TTC549 (cell line): ENCODE measurements at regions not wholly inside any gene's neighbourhood (a gene's known extent, or its start where the extent isn't known, plus 50 kb on each side); places are given as distances from the start of the nearest gene placed in this dataset.
"Not testable (repeated sequence)": the region's sequence is repeated elsewhere in the genome, so short reads cannot be mapped to it uniquely, and the experiment has no call there.

Experiments used
- FAIRE-seq: peaks from 2 replicates; lab custom pipeline; 2012; peaks lifted over from hg19 to GRCh38; lab: Jason Lieb, UNC

DNA sequence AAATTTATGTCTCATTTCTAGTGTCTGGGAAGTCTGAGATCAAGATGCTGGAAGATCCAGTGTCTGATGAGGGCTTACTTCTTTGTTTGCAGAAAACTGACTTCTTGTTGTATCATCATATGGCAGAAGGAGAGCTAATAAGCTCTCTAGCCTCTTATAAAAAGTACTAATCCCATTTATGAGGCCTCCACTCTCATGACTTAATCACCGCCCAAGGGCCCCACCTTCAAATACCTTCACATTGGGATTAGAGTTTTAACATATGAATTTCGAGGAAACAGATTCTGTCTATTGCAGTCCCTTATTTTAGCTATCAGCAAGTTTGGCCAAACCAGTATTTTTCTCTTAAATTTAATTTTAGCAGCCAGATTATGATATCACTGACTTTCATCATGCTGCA lies 150.2 kb upstream of the TMPRSS15 start:
- FAIRE-seq = no peak

DNA sequence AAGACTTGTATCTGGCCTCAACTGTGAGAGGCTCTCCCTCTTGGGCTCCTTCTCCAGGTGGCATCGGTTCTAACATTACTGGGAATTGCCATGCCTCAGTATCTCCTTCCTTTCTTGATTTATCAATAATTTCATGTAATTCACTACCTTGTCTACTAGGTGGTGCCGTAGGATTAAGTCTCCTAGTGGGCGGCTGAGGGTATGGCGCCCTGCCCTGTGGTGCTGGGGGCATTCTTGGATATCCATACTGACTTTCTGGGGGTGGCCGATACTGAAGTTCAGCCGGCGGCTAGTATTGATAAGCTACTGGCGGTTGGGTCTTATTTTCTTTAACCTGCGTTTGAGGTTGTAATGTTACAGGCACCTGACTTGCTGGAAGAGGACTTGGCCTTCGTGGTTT lies 164.2 kb upstream of the TMPRSS15 start:
- not testable (repeated sequence) for FAIRE-seq

DNA sequence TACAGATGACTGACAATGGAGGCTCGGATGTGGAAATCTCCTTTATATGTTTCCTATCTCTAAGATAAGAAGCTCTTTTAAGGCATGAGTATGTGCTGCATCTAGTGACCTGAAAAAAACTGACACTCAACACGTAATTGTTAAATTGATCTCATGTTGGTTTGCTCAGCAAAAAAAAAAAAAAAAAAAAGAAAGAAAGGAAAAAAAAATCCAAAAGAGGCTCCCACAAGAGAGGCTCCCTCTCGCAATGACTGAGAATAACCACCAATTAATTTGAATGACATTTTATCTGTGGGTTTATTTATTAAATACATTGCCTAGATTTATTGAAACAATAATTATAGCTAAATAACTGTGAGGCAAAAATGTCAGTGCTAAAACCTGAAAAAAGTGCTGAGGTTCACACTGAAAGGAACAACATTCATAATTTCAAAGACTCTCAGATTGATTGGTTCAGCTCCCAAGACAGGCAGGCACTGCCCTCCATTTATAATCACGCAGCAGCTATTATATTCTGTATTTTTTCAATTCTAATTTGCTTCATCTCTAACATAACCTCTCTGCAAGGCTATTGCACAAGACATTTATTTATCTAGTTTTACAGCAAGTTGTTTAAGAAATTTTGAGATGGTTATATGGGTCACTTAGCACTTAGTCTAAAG lies 184.5 kb upstream of the TMPRSS15 start:
- FAIRE-seq = no peak

DNA sequence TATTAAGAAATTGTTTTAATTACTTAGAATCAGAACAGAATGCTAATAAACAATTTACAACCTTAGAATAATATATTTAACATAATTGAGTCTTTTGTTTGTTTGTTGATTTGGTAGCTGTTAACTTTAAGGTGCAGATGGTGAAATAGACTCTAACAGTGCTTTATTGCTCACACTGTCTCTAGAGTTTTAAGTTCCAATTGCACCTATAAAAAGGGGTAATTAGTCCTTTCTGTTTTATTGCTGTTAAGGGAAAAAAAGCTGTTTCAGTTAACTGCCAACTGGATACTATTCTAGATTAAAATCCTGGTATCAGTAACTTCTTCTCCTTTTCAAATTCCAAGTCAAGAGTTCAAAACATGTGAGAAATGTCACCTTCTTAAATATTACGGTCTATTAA lies 197.6 kb upstream of the TMPRSS15 start:
- no peak for FAIRE-seq

DNA sequence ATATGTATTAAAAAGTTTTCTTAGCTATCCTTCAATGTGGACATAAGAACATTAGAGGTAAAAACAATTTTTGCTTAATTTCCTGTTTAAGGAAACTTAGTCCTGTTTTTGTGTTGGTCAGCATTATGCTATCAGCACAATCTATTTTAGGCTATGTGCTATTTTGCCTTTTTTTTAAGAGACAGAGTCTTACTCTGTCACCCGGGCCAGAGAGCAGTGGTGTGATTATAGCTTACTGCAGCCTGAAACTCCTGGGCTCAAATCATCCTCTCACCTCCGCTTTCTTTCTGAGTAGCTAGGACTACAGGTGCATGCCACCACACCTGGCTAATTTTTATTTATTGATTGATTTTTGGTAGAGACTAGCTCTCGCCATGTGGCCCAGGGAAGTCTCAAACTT lies 199.1 kb upstream of the TMPRSS15 start:
- no peak for FAIRE-seq

DNA sequence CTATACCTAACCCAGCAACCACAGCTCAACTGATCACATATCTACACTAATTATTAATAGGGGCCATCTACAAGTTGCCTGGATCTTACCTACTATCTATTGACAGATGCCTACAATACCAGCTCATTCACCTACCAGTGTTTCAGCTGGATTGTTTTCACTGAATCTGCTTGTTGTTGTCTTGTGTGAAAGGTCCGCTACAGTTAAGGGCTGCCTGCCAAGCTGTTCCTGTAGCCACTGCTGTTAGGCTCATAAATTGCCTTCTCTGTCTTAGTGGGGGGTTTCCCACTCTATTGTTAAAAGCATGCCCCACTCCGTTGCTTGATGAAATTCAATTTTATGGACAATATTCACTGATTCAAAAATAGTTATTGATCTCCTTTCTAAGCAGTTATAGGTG lies 199.7 kb upstream of the TMPRSS15 start:
- no peak for FAIRE-seq

DNA sequence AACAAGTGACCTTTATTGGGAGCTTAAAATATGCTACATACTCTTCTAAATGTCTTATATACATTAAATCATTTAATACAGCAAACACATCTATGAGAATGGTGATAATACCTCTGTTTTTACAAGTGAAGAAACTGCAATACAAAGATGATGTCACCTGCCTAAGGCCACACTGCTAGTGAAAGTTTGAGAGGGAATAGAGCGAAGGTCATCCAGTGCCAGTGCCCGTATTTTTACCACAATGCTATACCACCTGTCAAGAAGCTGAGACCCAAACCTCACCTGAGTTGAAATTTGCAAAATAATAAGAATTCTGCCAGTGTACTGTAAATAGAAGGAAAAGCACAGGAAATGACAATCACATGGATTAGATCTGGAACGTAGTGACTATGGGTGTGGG lies 200.4 kb upstream of the TMPRSS15 start:
- no peak for FAIRE-seq

DNA sequence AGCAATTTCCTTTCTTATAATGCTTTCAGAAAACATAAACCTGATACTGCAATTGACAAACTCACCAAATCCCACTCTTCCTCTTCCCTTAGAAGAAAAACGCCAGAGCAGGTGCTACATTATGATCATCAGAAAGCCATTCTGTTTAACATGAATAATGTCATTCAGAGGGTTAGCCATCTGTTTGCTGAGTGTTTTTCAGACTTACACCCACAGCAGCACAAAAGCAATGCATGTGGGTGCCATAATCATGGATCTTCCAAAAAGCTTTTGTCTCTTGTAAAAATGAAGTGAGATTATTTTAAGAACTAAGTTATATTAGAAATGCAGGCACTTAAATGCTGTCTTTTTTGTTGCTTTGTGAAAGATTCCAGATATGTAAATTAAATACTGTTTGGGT lies 204.6 kb upstream of the TMPRSS15 start:
- FAIRE-seq = no peak

DNA sequence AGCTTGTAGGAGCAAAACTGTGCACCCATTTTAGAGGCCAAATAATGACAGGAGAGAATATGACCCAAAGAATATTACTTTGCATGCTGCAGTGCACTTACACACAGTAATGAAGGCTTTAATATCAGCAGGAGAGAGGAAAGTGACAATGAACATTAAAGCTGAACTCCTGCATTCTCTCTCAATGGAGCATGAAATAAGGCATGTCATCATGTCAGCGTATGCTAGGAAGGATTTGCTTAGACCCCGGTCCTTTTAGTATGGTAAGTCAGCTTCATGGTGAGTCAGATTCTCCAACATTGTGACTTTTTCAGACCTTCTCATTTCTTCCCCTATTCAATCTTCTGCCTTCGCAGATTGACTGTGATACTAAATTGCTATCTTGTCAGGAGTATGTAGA lies 210.7 kb upstream of the TMPRSS15 start:
- no peak for FAIRE-seq

DNA sequence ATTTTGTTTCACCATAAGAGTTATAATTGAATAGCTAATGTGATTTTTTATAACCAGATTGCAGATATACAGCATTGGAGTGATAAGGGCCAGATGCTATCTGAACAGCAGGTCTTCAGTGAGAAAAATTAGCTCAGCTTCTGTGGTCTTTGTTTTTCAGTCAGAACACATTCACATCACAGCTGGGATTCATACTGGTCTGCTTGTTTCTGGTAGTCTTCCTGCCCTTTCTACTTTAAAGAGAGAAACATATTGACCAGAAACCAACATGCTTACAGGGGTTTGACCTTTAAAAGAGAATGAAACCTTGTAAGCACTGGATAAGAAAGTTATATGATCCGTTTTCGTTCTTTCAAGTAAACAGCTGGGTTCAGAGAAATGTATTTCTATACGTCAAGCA lies 213.7 kb upstream of the TMPRSS15 start:
- no peak for FAIRE-seq

DNA sequence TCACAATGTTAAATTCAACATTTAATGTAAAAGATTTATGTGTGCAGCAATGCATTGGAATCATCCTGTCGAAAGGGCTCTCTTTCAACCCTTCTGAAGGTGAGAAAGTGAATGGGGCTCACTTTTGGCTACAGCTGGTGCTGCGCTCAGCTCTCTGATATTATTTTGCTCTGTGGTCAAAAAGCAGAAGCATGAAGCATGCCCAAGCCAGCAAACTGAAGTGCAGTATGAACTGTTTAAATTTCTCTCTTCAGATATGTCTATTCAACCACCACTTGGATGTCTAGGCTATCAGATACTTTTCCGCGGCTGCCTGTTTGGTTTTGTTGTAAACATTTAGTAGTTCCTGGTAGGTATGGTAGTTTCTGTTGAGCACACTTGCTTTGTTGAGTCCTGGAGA lies 216.9 kb upstream of the TMPRSS15 start:
- no peak for FAIRE-seq

DNA sequence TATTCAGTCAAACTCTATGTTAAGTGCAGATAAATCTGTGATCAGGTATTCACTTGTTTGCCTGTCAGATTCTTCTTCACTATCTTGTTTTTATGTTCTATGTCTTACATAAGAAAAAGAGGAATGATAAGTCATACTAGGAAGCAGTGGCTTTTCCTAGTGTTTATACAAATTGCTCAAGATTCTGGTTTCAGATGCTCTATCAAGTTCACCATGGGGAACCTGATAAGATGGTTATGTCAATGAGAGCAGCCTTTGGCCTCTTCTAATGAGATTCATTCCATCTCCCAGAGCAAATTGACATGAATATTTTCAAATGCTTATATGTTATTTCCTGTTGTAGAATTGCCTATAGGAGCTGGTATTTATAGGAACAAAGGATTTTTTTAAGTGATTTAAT lies 218.8 kb upstream of the TMPRSS15 start:
- no peak for FAIRE-seq

DNA sequence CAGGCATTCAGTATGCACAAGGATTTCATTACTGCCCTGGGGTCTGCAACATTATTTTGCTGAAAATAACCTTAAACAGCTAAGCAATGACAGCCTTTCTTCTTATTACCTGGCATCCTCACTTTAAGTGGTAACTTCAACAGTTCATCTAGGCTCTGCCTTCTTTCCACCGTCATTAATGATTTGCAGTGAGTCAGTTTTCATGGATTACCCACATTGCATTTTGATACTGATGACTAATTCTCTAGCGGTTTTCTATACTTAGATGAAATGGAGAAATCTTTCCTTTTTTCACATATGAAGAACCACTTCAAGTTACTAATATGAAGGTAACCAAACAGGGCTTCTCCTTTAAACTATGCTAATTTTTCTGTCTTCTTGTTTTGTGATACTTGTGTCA lies 226.9 kb upstream of the TMPRSS15 start:
- no peak for FAIRE-seq

DNA sequence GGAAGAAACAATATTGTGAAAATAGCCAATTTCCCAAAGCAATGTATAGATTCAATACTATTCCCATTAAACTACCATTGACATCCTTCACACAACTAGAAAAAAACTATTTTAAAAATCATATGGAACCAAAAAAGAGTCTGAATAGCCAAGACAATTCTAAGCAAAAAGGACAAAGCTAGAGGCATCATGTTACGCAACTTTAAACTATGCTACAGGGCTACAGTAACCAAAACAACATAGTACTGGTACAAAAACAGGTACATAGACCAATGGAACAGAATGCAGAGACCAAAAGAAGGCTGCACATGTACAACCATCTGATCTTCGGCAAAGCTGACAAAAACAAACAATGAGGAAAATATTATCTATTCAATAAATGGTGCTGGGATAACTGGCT lies 233.3 kb upstream of the TMPRSS15 start:
- no peak for FAIRE-seq

DNA sequence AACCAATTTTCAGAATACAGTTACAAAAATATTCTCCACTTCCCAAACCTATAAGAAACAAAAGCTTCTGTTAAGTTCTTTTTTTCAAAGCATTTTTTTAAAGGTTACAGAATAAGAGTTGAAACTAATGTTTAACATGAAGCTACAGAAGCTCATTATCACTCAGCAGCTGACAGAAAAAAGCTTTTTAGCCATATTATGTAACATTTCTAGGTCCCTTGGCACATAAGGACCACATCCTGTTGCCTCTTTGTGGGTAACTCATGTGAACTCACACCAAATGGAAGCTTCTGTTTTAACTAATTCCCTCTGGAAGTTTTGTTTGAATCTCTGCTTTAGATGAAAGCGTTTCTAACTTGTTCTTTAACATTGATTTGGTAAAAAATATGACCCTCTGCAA lies 242.5 kb upstream of the TMPRSS15 start:
- FAIRE-seq = no peak

DNA sequence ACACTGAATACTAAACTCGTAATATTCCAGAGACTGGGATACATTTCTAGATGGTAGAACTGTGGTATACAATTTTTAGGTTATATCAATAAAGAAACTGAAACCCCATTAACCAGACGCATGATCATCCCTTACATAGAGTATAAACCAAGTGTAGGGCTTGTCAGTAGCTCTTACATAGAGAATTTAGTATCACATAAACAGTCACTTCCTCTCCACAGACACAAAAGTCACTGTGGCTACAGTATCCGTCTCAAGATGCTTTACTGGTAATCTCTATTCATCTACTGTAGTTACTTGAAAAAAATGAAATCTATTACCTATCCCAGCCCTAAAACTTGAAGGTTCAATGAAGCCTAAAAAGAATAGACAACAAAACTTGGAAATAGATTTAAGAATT lies 252.3 kb upstream of the TMPRSS15 start:
- FAIRE-seq = no peak

DNA sequence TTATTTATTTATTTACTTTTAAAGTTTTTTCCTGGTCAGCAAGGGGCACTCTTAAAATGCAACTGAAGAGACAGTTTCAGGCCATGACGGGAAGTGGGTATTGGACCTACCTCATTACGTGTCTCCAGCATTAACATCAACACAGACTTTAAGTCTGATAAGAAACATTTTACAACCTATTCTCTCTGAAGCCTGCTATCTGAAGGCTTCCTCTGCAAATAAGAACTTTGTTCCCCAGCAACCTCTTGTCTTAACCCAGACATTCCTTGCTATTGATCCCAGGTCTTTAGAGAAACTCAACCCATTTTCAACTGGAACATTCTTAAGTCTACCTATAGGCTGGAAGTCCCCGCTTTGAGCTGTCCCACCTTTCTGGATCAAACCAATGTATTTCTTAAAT lies 258.3 kb upstream of the TMPRSS15 start:
- no peak for FAIRE-seq

DNA sequence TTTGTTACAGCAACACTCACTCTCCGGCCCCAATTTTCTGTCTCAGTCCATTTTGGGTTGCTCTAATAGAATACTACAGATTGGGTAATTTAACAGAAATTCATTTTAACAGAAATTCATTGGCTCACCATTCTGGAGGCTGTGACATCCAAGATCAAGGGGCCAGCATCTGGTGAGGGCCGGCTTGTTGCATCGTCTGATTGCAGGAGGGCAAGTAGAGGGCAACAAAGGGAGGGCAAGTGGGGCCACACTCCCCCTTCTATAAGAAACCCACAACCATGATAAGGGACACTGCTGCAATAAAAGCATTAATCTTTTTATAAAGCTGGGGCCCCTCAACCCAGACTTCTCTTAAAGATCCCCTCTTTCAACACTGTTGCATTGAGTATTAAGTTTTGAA lies 260.1 kb upstream of the TMPRSS15 start:
- no peak for FAIRE-seq

DNA sequence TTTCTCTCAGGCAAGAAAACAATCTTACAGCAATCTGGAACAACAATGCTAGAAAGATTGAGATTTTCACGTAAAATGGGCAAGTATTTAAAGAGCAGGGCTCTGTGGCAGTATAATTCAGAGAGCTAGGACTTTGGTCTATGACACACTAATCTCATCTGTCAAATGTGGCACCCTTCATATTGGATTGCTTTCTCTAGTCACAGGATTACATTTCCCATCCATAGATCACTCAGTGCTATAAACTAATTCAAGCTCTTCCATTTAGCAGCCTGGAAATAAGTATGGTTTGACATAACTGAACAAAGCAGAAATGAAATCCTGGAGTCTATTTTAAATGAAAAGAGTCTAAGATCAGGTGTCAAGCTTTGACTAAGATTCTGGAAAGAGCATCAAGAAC lies 263.1 kb upstream of the TMPRSS15 start:
- FAIRE-seq = no peak

DNA sequence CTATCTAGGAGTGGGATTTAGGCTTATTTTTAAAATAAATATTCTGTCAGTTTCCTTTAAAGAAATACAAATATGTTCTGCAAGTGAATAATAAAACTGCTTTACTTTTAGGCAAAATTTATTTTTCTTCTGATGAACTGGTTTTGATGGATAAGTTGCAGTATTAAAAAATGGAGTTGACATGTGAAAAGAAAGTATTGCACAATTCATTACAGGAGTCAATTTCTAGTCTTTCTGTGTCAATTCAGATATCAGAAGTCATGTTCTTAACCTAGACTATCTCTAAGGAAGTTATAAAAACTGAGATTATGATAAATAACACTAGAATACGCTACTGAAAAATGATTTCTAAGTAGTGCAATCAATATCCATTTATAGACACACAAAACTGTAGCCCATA lies 270.2 kb upstream of the TMPRSS15 start:
- no peak for FAIRE-seq

DNA sequence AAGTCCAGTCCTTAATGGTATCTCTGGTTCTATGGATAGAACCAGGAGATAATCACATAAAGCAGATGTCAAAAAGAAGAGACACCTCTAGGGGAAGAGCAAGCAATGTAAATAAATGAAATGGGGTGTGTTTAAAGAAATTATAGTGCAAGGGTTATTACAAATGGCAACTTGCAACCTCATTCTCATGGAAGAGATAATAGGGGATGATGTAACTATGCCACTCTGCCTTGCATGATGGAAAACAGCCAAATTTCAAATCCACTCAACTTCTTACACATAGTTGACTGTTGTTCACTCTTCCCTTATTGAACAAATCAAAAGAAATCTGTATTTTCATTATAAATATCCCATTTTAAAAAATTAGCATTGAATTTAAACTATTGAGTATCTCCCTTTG lies 274.0 kb upstream of the TMPRSS15 start:
- FAIRE-seq = no peak

DNA sequence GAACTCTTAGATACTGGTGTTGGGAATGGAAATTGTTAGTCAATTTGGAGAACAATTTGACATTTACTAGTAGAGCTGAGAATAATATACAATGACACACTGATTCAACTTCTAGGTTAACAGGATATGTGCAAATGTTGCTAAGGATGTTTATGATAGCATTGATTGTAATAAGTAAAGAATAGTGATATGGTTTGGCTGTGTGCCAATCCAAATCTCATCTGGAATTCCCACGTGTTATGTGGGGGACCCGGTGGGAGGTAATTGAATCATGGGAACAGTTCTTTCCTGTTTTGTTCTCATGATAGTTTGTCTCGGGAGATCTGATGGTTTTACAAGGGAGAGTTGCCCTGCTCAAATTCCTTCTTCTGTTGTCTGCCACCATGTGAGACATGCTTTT lies 302.4 kb upstream of the TMPRSS15 start:
- FAIRE-seq = no peak

DNA sequence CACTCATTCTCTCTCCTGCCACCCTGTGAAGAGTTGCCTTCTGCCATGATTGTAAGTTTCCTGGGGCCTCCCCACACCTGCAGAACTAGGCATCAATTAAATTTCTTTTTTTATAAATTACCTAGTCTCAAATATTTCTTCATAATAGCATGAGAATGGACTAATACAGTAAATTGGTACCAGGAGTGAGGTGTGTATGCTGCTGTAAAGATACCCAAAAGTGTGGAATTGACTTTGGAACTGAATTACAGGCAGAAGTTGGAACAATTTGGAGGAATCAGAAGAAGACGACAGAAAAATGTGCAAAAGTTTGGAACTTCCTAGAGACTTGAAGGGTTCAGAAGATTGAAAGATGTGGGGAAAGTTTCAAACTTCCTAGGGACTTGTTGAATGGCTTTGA lies 308.1 kb upstream of the TMPRSS15 start:
- FAIRE-seq = no peak

DNA sequence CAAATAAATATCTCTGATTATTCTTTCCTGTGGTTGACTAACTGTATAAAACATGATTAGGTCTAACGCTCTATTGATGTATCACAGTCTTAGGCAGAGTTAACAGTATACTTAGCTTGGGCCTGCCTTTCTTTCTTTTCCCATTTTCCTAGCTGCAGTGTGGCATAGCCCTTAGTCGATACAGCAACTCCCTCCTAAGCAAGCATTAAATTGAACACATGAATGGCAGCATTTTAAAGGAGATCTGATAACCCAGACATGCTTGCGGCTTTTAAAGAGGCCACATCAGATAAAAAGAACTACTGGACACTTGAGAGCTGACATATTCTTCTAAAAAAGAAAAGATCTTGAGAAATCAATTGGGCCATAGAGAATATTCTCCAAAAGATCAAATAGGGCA lies 312.0 kb upstream of the TMPRSS15 start:
- FAIRE-seq = no peak

DNA sequence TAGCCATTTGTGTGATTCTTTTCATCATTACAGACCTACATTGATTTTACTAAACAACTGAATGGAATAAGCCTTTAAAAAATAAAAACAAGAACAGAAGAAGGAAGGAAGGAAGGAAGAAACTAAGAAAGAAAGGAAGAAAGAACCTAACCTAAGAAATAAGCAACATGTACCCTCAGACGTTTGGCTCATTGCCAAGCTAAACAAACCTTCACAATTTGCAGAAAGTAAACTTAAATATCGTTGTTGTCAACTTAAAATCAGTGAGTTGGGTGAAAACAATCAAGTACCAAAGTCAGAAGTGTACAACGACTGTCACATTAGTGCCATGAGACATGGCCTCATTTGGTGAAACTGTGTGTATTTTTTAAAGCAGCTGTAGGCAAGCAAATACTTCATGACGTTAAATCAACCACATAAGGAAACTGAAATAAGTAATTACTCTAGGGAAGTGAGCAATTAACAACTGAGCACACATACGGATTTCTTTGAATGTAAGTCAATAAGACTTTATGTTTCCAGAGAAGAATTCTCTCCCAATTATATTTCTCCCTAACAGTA lies 313.1 kb upstream of the TMPRSS15 start:
- no peak for FAIRE-seq
